RPMI7951 (cell line): ENCODE measurements at regions not wholly inside any gene's neighbourhood (a gene's known extent, or its start where the extent isn't known, plus 50 kb on each side); places are given as distances from the start of the nearest gene placed in this dataset.

ENCODE experiments used
- DNase-seq: peaks from one replicate; pipeline ENCODE4 v3.0.0-alpha.2; 2012; ENCODE audit warnings: low read depth

DNA sequence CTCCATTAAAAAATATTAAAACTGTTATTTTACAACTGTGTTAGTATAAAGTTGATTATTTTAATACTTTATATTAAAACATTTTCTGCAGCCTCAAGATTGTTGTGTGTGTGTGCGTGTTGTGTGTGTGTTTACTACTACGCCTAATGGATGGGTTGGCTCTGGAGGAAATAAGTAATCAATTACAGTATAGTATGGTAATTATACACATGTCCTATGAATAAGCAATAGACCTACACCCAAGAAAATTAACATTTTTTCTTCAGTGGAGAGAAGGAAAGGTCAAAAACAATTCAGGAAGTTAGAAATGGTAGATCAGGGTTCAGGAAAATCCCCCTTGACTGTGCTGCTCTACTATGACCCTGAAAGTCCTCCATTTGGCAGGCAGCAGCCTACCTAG, 65.7 kb upstream of the DYRK2 start:
- DNase-seq, result no peak

- DNase-seq, result no peak
These were observed 61.6 kb upstream of the DYRK2 start for GRCh38 chr12:67586951-67587350.

DNA sequence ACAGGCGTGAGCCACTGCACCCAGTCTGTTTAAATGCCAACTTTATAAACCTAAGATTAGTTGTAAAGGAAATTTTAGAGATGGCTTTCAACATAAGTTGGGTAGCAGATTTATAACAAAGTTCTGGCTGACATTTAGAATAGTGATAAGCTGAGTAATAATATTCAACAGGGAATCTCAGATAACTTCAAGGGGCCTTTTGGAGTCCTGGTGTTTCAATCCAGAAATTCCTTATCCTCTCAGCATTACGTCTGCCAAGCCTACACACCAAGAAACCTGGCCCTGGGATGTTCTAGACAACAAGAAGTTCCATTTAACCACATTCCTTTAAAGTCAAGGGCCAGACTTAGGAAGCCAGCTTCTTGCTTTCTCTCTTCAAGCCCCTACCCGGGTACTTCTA, 59.5 kb upstream of the DYRK2 start:
- no peak for DNase-seq

DNA sequence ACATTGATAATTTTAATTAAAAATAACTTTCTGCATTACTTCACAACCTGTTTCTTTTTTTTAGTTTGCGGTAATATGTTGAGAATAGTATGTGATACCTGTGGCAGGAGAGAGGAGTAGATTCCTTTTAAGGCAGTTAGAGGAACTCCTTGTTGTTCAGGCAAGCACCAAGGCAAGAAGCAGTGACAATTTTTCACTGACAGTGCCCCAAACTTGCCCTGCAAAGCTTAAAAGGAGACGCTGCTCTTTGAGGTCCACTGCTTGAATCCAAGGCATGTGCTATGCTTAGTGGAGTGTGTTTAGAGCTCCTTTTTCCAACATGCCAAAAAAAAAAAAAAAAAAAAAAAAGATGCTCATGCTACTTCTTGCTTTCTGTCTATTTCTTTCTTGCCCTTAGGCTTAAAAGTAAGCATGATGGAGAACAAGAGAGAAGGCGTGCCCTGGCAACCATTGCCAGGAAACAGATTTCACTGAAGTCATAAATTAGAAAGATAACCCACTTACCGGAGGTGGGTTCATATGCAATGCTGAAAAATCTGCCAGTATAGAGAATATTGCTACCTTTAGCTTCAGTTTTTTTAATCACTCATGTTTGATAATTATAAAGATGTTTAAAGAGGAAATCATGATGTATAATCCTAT, 58.3 kb upstream of the DYRK2 start:
- peak; percentile 16 for DNase-seq

DNA sequence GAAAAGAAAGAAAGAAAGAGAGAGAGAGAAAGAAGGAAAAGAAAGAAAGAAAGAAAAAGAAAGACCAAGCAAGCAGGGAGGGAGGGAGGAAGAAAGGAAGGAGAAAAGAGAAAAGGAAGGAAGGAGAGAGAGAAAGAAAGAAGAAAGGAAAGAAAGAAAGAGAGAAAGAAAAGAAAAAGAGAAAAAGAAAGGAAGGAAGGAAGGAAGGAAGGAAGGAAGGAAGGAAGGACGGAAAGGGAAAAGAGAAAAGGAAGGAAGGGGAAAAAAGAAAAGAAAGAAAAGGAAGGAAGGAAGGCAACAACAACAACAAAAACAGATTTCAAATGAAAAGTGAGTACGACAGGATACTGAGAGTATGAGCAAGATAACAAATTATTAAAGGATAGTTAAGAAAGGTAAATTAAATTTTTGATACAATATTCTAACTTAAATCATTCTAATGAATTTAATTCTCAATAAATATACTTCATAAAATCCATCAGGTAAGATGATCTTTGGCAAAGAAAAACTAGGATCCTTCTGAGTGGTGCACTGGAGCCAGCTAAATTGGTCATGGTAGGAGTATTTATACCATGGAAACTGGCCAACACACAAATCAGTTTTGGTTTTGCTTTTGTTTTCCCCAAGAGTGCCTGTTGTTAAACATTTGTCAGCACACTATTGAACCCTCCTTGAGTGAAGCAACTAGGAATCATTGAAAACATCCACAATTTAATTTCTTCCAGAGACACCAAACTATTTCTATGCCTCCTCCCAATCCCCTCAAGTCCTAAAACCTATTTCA, 56.1 kb upstream of the DYRK2 start:
- DNase-seq, result peak; percentile 80

- DNase-seq, result peak; percentile 61
These were observed 55.5 kb upstream of the DYRK2 start for GRCh38 chr12:67593041-67593440.

- DNase-seq, result no peak
These were observed 54.8 kb upstream of the DYRK2 start for GRCh38 chr12:67593461-67594330.

GRCh38 chr12:67594888-67595287, 53.7 kb upstream of the DYRK2 start:
- peak; percentile 28 for DNase-seq

DNA sequence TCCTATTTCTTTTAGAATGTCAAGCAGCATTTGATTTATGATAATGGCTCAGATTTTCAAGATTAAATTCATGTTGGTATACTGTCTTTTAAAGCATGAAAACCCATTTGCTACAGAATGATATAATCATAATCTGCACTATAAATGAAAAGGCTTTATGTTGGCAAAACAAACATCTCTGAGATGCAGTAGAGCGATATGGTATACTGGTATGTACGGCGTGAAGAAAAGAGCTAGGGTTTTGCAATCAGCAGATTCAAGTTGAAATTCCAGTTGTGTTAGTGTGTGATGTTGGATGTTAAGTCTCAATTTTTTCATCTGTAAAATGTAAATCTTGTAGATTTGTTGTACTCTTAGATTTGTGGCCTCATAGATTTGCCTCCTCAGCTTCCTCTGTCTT, 53.2 kb upstream of the DYRK2 start:
- DNase-seq, result no peak

DNA sequence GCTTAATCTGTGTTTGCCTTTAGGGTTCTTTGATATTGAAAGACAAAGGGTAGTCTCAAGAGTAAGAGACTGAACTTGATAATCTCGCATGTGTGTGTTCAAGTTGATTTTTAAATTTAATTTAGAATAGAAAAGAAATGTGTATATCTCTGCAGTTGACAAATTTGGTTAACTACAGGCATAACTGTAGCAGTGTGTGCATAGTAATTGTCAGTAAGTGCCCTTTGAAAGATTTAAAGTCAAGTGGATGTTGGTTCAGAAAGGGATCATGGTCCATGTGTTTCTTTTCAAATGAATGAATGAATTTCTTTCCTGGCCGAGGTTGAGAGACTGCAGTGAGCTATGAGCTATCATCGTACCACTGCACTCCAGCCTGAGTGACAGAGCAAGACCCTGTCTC, 49.9 kb upstream of the DYRK2 start:
- DNase-seq, result no peak
